GM23338 (cell line): ENCODE measurements at regions not wholly inside any gene's neighbourhood (a gene's known extent, or its start where the extent isn't known, plus 50 kb on each side); places are given as distances from the start of the nearest gene placed in this dataset.

Source experiments
- CREB1 ChIP-seq: fragments of 250-450 bp; sonication (Bioruptor Pico); IDR thresholded peaks from 2 replicates; pipeline ENCODE4 v1.5.0; 2020; ENCODE audit warnings: low read depth, mild to moderate bottlenecking, moderate library complexity
- CTCF ChIP-seq, 2 experiments: fragments of 200-600 bp in 1 of 2; sonication (generic) in 1 of 2; conservative IDR thresholded peaks; 2 replicates each; pipeline versions ENCODE4 v1.5.1 to v1.6.1; 2016 to 2017; ENCODE audit warnings: antibody characterized with exemption in 2 of 2, low read depth in 2 of 2, mild to moderate bottlenecking in 2 of 2, moderate library complexity in 1 of 2
- EZH2 ChIP-seq: fragments of 200-600 bp; sonication (generic); IDR thresholded peaks from one replicate; pipeline ENCODE4 v1.8.0; 2017; ENCODE audit warnings: antibody characterized with exemption, mild to moderate bottlenecking, low read depth; ENCODE audit not compliant: unreplicated experiment
- JUNB ChIP-seq: IDR thresholded peaks from one replicate; pipeline ENCODE4 v1.6.1; 2016; ENCODE audit warnings: antibody characterized with exemption; ENCODE audit not compliant: unreplicated experiment
- POLR2AphosphoS5 ChIP-seq: IDR thresholded peaks from 2 replicates; pipeline ENCODE4 v1.6.1; 2016; ENCODE audit warnings: antibody characterized with exemption, low read depth
- REST ChIP-seq: IDR thresholded peaks from one replicate; pipeline ENCODE4 v1.6.1; 2018; ENCODE audit warnings: antibody characterized with exemption; ENCODE audit not compliant: unreplicated experiment
- STAT1 ChIP-seq: IDR thresholded peaks from one replicate; pipeline ENCODE4 v1.6.1; 2016; ENCODE audit warnings: antibody characterized with exemption; ENCODE audit not compliant: unreplicated experiment
- ZNF114 ChIP-seq: fragments of 250-450 bp; sonication (Bioruptor Pico); IDR thresholded peaks from 2 replicates; pipeline ENCODE4 v1.5.0; 2020; ENCODE audit warnings: mild to moderate bottlenecking, moderate library complexity

- no peak for TF ChIP-seq POLR2AphosphoS5
- TF ChIP-seq ZNF114, result no peak
- TF ChIP-seq CTCF (conservative IDR thresholded peaks at IDR 0.05; ENCODE audit: low read depth in 2 of 2), result no peak
- TF ChIP-seq EZH2, result no peak
- TF ChIP-seq REST, result no peak
- TF ChIP-seq CREB1 (CRISPR knock-in tag), result no peak
- no peak for TF ChIP-seq STAT1
- TF ChIP-seq JUNB, result no peak
Measured at GRCh38 chr12:91502208-91502607, 319.6 kb upstream of the DCN start.
